Ishikawa (cell line): ENCODE measurements at regions not wholly inside any gene's neighbourhood (a gene's known extent, or its start where the extent isn't known, plus 50 kb on each side); places are given as distances from the start of the nearest gene placed in this dataset.
A peak's percentile ranks its signal among the peaks of the same experiment; 100 is the strongest.

Experiments
- EGR1 ChIP-seq: IDR thresholded peaks from 2 replicates; pipeline ENCODE4 v1.6.1; 2012
- EP300 ChIP-seq: IDR thresholded peaks from 2 replicates; pipeline ENCODE4 v1.6.1; 2012; ENCODE audit warnings: borderline replicate concordance
- TAF1 ChIP-seq: IDR thresholded peaks from 2 replicates; pipeline ENCODE4 v1.6.1; 2012; ENCODE audit warnings: low read depth, mild to moderate bottlenecking
- TCF12 ChIP-seq: IDR thresholded peaks from 2 replicates; pipeline ENCODE4 v1.6.1; 2012; ENCODE audit warnings: low read depth
- TF ChIP-seq, protein P1 (sequence below): IDR thresholded peaks from 2 replicates; pipeline ENCODE4 v1.6.1; 2012

- TF ChIP-seq EGR1 (no peak), TAF1 (no peak), EP300 (no peak), TCF12 (no peak)
- TF ChIP-seq, protein P1, sequence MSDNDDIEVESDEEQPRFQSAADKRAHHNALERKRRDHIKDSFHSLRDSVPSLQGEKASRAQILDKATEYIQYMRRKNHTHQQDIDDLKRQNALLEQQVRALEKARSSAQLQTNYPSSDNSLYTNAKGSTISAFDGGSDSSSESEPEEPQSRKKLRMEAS = 0 out of 2 replicates have a peak, but pooled peaks have one; percentile 8
These were observed 50.5 kb upstream of the ATF3 start for GRCh38 chr1:212557739-212558692.
